Upper lobe of right lung (tissue), 1 donor: ENCODE measurements at regions not wholly inside any gene's neighbourhood (a gene's known extent, or its start where the extent isn't known, plus 50 kb on each side); places are given as distances from the start of the nearest gene placed in this dataset.

Experiments
- ATAC-seq: fragments of 200-7000 bp; cut with Tn5 transposase; one replicate; pipeline ENCODE4 v1.9.1; 2020; ENCODE audit warnings: mild to moderate bottlenecking, moderate library complexity
- DNase-seq: peaks from one replicate; pipeline ENCODE4 v3.0.0-alpha.2; 2020
- H3K27ac ChIP-seq: fragments of 200-600 bp; one replicate; pipeline ENCODE4 v1.8.0; 2022
- H3K27me3 ChIP-seq: fragments of 200-600 bp; one replicate; pipeline ENCODE4 v1.8.0; 2022; ENCODE audit warnings: mild to moderate bottlenecking
- H3K36me3 ChIP-seq: fragments of 200-600 bp; one replicate; pipeline ENCODE4 v1.8.0; 2022
- H3K4me1 ChIP-seq: fragments of 200-600 bp; one replicate; pipeline ENCODE4 v1.8.0; 2022
- H3K4me3 ChIP-seq: fragments of 200-600 bp; one replicate; pipeline ENCODE4 v1.8.0; 2022; ENCODE audit warnings: mild to moderate bottlenecking
- H3K9me3 ChIP-seq: fragments of 200-600 bp; one replicate; pipeline ENCODE4 v1.8.0; 2022
- CTCF ChIP-seq: fragments of 200-600 bp; IDR thresholded peaks from one replicate; pipeline ENCODE4 v1.8.0; 2022; ENCODE audit warnings: antibody characterized with exemption
- intact Hi-C: fragments of 100-400 bp; cut with DNase I; formaldehyde crosslinking; loops from one replicate; pipeline ENCODE4 v1.11.0; 2022
- donor health status: DM: no; HTN: yes; CAD: no; lungs with severe emphysema.

GRCh38 chr4:1573830-1574459, 110.2 kb downstream of the FAM53A start:
- H3K4me3 ChIP-seq: no peak overlapping the region
- H3K4me1 ChIP-seq: no peaks in the 10 kb centered on the region
- ATAC-seq (no peak), DNase-seq (no peak)
- intact Hi-C loops: no loop called here
- no peaks in the 10 kb centered on the region for H3K36me3 ChIP-seq
- H3K27me3 ChIP-seq: no peaks in the 10 kb centered on the region
- H3K9me3 ChIP-seq: no peaks in the 10 kb centered on the region
- no peak for TF ChIP-seq CTCF
- no peak overlapping the region for H3K27ac ChIP-seq

GRCh38 chr4:1572964-1573720, 111.0 kb downstream of the FAM53A start:
- TF ChIP-seq CTCF: no peak
- H3K27ac ChIP-seq: no peak overlapping the region
- H3K9me3 ChIP-seq: no peaks in the 10 kb centered on the region
- no peak for DNase-seq
- intact Hi-C loops: no loop called here
- no peaks in the 10 kb centered on the region for H3K4me1 ChIP-seq
- no peak for ATAC-seq
- no peaks in the 10 kb centered on the region for H3K27me3 ChIP-seq
- no peaks in the 10 kb centered on the region for H3K36me3 ChIP-seq
- no peak overlapping the region for H3K4me3 ChIP-seq

- TF ChIP-seq CTCF: no peak
- H3K36me3 ChIP-seq: no peaks in the 10 kb centered on the region
- H3K27ac ChIP-seq: no peak overlapping the region
- H3K27me3 ChIP-seq: no peaks in the 10 kb centered on the region
- intact Hi-C loops: no loop called here
- H3K9me3 ChIP-seq: no peaks in the 10 kb centered on the region
- H3K4me1 ChIP-seq: no peaks in the 10 kb centered on the region
- ATAC-seq: no peak
- H3K4me3 ChIP-seq: no peak overlapping the region
- no peak for DNase-seq
Measured at GRCh38 chr4:1572521-1572920, 111.6 kb downstream of the FAM53A start.

- Histone ChIP-seq H3K27me3 (peaks cover 4% of the 10 kb centered on the region), H3K4me3 (no peak overlapping the region), H3K4me1 (no peaks in the 10 kb centered on the region), H3K9me3 (no peaks in the 10 kb centered on the region), H3K36me3 (no peaks in the 10 kb centered on the region), H3K27ac (no peak overlapping the region)
- intact Hi-C loops: no loop called here
- no peak for DNase-seq
- TF ChIP-seq CTCF: no peak
- no peak for ATAC-seq
Measured at GRCh38 chr4:1572010-1572385, 112.1 kb downstream of the FAM53A start.

GRCh38 chr4:1571165-1572009, 112.7 kb downstream of the FAM53A start:
- Histone ChIP-seq H3K36me3 (no peaks in the 10 kb centered on the region), H3K9me3 (no peaks in the 10 kb centered on the region), H3K4me1 (no peaks in the 10 kb centered on the region), H3K27ac (no peak overlapping the region), H3K4me3 (no peak overlapping the region), H3K27me3 (peaks cover 8% of the 10 kb centered on the region)
- DNase-seq (no peak), ATAC-seq (no peak)
- intact Hi-C loops: no loop called here
- TF ChIP-seq CTCF: no peak
